Posterior vena cava (tissue), 2 donors: ENCODE measurements at regions not wholly inside any gene's neighbourhood (a gene's known extent, or its start where the extent isn't known, plus 50 kb on each side); places are given as distances from the start of the nearest gene placed in this dataset.

Experiments used
- DNase-seq: peaks from one replicate; pipeline ENCODE4 v3.0.0-alpha.2; 2020; ENCODE audit warnings: low spot score
- intact Hi-C, 2 donors: fragments of 100-400 bp; cut with DNase I; formaldehyde crosslinking; loops; one replicate each; pipeline versions ENCODE4 v1.14.1 to v1.14.2; 2022 to 2023
- donor health status: DM: yes; HTN: yes; CAD: no.
- donor health status: DM: yes; HTN: yes; CAD: no.

GRCh38 chr2:121036226-121036692 lies 248.7 kb downstream of the TFCP2L1 start:
- intact Hi-C loops: no loop called here
- DNase-seq: no peak

DNA sequence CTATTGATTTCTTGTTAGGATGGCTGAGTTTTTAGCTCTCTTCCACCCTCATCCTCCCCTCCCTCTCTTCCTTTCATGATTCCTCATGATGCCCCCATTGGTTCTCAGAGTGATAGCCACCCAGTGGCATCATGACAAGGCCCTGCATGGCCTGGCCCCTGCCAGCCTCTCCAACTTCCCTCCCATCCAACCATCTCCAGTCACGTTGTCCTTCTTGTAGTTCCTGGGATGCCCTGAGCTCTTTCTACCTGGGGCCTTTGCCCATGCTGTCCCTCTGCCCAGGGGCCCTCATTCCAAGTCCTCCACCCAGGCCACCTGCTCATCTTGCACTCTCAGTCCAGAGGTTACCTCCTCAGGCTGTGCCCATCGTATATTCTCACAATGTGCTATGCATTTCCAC lies 247.5 kb downstream of the TFCP2L1 start:
- intact Hi-C loops: no loop called here
- DNase-seq: peak; percentile 18

- peak; percentile 76 for DNase-seq
- intact Hi-C loops: no loop called here
Measured at GRCh38 chr2:121038031-121038430, 247.0 kb downstream of the TFCP2L1 start.

DNA sequence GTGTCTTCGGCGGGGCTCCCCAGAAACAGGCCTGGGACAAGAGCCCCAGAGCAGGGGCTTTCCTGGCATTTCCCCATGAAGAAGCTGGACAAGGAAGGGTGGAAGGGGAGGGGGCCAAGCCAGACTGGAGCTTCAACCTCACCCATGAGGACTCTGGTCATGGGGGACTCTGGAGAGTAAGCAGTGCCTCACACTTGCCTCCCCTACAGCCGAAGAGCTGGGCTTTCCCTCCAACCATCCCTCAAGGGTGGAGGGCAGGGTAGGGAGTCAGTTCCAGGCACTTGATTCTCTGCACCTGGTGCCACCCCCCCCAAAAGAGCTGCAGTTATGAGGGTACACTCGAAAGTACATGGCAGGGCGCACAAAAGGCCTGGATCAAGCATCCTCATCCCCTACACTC lies 246.6 kb downstream of the TFCP2L1 start:
- intact Hi-C loops: no loop called here
- peak; percentile 48 for DNase-seq

DNA sequence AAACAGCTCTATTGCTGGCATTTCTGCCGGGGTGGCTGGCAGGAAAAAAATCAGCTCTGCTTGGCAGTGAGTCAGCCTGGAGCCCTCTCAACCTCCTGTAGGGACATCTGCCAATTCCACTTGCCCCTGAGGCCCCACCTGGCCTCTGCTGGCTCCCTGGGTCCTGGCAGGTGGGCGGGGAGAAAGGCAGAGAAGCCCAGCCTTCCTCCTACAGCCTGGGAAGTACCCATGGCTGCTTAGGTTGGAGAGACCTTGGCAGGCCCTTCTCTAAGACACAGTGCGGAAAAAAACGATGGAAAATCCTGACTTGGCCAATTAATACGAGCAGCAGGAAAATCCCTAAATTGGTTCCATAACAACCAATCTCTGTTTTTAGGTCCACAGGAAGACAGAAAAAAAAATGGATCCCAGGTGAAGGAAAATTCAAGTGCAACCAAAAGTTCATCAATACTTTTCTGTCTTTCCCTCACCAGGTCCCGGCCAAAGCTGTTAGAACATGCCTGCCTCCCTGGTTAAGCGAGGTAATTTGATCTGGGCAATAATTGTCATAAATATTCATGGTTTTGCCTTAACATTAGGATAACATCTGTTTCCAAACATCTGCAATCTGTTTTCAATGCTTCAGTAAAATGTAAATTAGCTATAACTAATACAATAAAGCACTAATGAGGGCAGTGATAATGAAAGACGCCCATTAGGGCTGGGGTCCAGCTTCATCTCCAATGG lies 245.9 kb downstream of the TFCP2L1 start:
- DNase-seq: no peak
- intact Hi-C loops: no loop called here

DNA sequence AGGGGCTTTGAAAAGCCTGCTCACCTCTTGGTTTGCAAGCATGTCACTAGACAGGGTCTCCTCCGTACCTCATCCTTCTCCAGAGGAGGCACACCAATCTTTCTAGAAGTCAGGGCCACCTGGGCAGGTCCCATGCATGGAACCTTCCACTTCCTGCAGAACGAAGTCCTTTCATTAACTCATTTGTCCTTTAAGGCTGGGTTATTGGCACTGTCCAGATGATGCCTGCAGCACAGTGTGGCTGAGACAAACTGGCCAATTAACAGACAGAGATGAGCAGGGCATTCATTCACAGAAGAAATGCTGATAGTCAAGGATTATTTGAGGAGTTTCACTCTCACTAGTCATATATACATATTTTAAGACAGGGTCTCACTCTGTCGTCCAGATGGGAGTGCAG lies 245.3 kb downstream of the TFCP2L1 start:
- DNase-seq: no peak
- intact Hi-C loops: no loop called here

- no peak for DNase-seq
- intact Hi-C loops: no loop called here
Measured at GRCh38 chr2:121041516-121041915, 243.5 kb downstream of the TFCP2L1 start.

DNA sequence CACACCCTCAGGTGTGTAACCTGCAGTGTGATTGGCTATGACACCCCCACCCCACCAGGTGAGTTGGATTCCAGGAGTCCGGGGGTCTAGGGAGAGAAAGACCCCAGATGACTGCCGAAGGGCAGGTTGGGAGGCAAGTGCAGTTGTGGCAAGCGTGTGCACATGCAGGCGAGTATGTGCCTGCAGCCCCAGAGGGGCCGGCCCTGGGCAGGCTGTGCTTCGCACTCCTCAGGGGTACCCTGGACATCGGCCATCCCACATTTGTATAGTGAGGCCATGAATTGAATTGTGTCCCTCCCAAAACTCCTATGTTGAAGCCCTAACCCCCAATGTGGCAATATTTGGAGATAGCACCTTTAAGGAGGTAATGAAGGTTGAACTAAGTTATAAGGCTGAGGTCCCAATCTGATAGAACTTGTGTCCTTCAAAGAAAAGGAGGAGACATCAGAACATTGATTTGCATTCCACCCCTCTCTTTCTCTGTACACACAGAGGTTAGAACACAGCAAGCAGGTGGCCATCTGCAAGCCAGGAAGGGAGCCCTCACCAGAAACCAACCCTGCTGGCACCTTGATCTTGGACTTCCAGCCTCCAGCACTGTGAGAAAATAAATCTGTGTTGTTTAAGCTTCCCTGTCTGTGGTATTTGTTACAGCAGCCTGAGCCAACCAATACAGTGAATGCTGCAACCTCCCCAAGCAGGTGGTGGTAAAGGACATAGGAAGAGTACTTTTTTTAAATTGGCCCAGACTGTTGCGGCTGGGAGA lies 241.8 kb downstream of the TFCP2L1 start:
- DNase-seq: no peak
- intact Hi-C loops: no loop called here

DNA sequence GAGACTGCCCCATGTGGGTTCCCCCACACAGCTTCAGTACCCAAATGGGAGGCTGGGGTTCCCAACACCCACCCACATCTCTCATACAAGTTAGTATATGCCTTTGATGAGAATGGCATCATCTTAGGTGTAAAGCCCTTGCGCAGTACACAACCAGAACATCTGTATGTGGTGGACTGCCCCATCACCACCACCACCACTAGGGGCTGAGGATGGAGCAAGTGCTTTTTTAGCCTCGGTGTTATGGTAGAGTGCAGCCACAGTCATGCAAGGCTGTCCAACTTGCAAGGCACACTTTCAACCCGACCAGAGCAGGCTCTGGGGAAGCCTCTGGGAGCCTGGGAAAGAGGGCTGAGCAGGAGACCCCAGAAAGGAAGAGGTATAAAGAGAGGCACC lies 241.2 kb downstream of the TFCP2L1 start:
- intact Hi-C loops: no loop called here
- DNase-seq: no peak

DNA sequence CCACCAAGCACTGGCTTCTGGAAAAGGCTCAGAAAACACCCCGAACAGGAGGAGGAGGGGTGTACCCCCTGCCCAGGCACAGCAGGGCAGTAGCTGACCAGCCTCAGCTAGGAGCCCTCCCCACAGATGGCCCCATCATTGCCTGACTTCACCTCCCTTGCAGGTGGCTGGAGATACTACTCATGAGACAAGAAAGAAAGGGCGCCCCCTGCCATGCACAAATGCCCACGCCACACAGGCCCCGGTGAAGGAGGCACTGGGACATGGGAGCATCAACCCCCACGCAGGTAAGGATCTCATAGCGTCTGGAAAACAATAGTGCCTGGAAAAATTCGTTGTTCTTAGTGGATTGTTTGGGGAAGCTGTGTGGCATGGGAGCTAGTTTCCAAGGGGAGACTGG lies 240.6 kb downstream of the TFCP2L1 start:
- DNase-seq: no peak
- intact Hi-C loops: no loop called here

GRCh38 chr2:121045245-121045644 lies 239.8 kb downstream of the TFCP2L1 start:
- no peak for DNase-seq
- intact Hi-C loops: no loop called here

DNA sequence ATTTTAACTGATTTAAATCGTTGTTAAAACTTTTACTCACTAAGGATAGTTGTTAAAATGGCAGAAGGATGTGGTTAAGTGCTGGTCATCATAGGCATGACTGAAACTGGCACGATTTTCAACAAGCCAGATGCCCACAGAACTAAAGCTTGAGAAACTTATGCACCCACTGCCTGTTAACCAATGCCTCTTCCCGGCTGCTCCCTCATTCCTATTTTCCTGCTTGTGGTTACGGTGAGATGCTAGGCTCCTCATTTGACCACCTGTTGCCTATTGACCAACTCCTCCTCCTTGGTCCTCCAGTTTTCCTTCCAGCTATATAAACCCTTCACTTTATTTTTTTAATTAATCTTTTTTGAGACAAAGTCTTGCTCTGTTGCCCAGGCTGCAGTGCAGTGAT lies 238.7 kb downstream of the TFCP2L1 start:
- DNase-seq: no peak
- intact Hi-C loops: no loop called here

DNA sequence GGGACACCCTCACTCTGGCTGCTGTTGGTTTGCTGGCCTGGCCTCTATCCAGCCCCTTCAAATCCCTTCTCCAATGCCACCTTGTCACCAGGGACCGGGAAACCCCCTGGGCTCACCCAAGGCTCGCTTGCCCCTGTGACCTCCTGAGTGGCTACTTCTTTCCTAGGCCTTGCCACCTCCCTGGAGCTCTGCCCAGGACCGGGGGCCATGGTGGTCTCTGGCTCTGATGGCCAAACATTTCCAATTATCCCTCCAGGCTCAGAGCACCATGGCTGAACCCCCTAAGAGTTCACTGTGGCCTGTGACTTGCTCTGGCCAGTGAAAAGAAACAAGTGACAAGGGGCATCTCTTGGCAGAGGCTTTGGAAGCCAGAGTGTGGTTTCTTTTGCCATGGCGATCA lies 237.6 kb downstream of the TFCP2L1 start:
- intact Hi-C loops: no loop called here
- DNase-seq: no peak

DNA sequence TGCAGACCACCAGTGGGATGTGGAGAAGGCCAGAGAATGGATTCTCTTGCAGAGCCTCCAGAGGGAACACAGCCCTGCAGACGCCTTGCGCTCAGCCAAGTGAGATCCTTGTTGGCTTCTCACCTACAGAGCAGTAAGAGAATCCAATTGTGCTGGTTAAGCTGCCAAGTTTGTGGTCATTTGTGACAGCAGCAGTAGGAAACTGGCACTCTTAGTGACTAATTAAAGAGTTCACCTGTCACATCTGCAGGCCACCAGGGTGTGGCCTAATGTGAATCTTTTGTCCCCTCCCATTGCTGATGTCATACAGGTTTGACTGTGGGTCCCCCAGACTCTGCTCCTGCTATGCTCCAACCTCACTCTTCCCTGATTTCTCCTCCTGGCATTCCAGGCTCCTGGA lies 235.9 kb downstream of the TFCP2L1 start:
- no peak for DNase-seq
- intact Hi-C loops: no loop called here

DNA sequence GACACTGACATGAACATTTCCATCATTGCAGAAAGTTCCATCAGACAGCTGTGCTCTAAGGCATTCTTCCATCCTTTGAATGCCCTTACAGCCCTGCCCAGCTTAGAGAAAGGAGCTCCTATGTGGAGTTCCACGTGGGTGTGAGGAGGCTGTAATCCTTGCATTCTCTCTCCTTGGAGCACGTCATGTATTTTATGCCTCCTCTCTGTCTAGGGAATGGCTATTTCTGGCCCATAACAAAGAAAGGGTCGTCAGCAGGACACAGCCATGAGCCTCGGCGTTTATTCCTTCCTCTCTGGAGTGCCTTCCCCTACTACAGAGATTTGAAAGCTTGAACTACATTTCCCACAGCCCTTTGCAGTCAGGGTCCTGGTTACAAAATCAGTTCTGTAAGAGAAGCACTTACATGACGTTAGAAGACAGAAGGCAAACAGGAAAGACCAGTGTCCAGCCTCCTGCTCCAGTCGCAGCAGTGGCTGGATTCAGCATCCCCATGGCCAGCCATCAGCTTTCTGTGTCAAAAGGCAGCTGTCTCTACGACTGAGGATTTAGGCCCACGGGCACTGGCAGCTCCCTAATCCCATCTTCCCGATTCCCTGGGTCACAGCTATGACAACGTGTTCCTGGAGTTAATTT lies 234.9 kb downstream of the TFCP2L1 start:
- intact Hi-C loops: no loop called here
- DNase-seq: peak; percentile 42

- DNase-seq: no peak
- intact Hi-C loops: no loop called here
Measured at GRCh38 chr2:121051311-121051710, 233.7 kb downstream of the TFCP2L1 start.

GRCh38 chr2:121052023-121052422 lies 233.0 kb downstream of the TFCP2L1 start:
- intact Hi-C loops: no loop called here
- peak; percentile 82 for DNase-seq

- DNase-seq: peak; percentile 17
- intact Hi-C loops: no loop called here
Measured at GRCh38 chr2:121052521-121052920, 232.5 kb downstream of the TFCP2L1 start.

DNA sequence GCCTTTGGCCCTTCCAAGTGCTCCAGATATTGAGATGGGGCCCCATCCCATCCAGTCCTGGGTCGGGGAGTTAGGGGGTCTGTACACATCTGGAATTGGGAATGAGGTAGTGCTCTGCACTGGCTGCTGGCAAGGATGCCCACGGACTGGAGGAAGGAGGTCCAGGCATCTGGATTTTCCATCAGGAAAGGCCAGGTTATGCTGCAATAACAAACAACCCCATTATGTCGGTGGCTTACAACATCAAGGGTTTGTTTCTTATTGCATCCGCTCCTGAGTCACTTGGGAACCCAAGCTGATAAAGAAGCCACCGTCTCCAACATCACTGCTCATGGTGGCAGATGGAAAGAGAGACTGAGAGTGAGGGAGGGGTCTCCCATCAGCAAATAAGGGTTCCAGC lies 229.9 kb downstream of the TFCP2L1 start:
- DNase-seq: peak; percentile 23
- intact Hi-C loops: no loop called here

GRCh38 chr2:121055501-121055900 lies 229.5 kb downstream of the TFCP2L1 start:
- DNase-seq: peak; percentile 59
- intact Hi-C loops: no loop called here
